WI38 (cell line): ENCODE measurements at regions not wholly inside any gene's neighbourhood (a gene's known extent, or its start where the extent isn't known, plus 50 kb on each side); places are given as distances from the start of the nearest gene placed in this dataset.

Experiments
- H3K4me3 ChIP-seq: 2 replicates; pipeline ENCODE4 v1.5.1; 2011; ENCODE audit warnings: low read depth, mild to moderate bottlenecking, control low read depth, low read length
- TF ChIP-seq, protein P1 (sequence below): IDR thresholded peaks from 2 replicates; pipeline ENCODE4 v1.5.1; 2012; ENCODE audit warnings: low read depth, mild to moderate bottlenecking, control low read depth, low read length

DNA sequence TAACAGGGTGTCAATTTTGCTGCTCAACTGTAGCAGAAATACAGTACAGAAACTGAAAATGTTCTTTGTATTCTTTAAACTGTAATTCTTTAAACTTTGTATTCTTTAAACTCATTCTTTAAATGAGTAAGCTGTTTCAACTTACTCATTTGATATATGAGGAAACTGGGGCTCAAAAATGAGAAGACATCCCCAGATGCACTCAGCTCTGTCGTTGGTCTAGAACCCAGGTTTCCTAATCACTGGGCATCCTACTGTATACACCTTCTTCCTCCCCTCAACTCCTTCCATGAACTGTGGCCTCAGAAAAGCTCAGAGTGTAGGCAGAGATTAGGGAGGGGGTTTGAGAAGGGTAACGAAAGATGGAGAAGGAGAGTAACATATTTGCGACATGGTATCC lies 136.5 kb upstream of the MAST4 start:
- no peak overlapping the region for H3K4me3 ChIP-seq
- TF ChIP-seq, protein P1, sequence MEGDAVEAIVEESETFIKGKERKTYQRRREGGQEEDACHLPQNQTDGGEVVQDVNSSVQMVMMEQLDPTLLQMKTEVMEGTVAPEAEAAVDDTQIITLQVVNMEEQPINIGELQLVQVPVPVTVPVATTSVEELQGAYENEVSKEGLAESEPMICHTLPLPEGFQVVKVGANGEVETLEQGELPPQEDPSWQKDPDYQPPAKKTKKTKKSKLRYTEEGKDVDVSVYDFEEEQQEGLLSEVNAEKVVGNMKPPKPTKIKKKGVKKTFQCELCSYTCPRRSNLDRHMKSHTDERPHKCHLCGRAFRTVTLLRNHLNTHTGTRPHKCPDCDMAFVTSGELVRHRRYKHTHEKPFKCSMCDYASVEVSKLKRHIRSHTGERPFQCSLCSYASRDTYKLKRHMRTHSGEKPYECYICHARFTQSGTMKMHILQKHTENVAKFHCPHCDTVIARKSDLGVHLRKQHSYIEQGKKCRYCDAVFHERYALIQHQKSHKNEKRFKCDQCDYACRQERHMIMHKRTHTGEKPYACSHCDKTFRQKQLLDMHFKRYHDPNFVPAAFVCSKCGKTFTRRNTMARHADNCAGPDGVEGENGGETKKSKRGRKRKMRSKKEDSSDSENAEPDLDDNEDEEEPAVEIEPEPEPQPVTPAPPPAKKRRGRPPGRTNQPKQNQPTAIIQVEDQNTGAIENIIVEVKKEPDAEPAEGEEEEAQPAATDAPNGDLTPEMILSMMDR = no peak

DNA sequence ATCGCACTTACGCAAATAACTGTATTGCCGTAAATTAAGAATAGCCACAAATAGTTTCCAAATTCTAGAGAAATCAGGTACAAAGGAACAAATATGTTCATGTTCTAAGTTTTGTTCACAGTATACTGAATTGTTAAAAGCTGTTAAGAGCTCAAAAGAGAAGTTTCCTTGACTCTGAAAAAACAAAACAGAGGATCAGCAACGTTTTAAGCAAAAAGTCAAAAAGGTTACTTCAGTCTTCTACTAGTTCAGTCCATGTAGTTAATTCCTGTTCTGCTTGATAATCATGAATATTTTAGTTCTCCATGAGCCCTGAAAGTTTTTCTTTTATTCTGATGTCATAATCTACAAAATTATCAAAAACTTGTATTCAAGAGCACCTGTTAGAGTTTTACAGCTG lies 128.6 kb upstream of the MAST4 start:
- H3K4me3 ChIP-seq = no peak overlapping the region
- TF ChIP-seq, protein P1 = no peak

DNA sequence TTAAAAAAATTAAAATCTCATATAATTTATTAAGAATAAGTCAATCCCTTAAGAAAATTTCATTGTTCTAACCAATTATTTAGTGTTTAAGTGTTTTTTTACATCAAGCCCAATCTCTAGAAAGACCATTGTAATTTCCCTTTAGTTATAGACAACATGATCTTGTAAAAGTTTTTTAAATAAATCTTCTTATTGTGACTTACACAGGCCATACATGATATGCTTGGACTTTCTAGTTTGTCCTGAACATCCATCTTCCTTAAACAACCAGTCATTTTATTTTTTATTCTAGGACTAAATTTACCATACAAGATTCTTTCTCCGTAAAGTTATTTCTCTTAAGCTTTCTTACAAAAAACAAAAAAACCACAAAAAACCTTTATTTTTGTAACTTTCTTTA lies 126.5 kb upstream of the MAST4 start:
- H3K4me3 ChIP-seq = no peak overlapping the region
- TF ChIP-seq, protein P1 = no peak

DNA sequence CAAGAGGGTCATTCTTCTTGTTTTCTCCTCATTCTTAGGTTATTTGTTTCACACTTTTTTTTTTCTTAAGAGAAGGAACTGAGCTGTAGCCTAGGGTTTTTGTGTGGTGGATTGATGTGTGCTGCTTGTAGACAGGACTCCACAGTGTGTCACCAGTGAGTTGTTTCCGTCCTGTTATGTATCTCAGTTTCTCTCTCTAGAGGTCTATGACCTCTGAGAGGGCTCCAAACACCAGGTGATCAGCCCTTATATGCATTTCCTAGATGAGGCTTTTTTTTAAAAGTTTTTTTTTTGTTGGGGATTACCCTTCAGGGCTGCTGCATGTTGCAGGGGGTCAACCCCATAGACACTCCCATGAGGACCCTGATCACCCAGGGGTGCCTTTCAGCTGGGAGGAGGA lies 124.2 kb upstream of the MAST4 start:
- no peak overlapping the region for H3K4me3 ChIP-seq
- TF ChIP-seq, protein P1 = no peak

DNA sequence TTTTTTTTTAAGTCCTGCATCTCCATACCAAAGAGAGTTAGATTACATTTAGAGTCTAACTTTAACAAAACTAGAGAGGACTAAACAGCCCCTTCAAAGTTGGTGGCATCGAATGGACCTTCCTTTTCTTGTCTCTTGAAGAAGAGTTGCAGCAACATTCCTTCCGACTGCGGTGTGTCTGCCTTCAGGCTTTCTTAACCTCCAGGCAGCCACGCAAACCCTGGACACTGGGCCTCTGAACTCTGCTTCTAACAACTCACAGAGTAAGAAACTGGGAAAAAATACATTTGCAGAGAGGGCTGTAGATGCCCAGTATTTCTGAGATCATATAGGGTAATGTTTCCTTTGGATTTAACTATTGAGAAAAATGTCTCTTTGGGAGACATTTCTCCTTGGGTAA lies 120.5 kb upstream of the MAST4 start:
- H3K4me3 ChIP-seq = no peak overlapping the region
- TF ChIP-seq, protein P1 = no peak

DNA sequence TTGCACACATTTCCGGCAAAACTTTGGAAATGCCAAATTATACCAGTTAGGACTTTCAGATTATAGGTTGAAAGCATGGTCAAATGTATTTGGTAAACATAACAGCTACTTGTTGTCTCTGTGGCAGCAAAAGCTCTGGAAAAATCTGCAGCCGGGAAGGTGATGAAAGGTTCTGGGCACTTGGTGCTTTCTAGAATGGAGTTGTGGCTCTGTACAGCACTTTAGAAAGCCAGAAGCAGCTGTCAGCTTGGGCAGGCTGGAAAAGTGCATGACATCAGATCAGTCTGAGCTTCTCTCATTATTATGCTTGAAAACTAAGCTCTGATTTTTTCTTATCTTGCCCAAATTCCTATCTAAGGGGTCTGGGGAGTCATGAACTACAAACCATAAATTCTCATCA lies 118.6 kb upstream of the MAST4 start:
- TF ChIP-seq, protein P1 = no peak
- H3K4me3 ChIP-seq = no peak overlapping the region

DNA sequence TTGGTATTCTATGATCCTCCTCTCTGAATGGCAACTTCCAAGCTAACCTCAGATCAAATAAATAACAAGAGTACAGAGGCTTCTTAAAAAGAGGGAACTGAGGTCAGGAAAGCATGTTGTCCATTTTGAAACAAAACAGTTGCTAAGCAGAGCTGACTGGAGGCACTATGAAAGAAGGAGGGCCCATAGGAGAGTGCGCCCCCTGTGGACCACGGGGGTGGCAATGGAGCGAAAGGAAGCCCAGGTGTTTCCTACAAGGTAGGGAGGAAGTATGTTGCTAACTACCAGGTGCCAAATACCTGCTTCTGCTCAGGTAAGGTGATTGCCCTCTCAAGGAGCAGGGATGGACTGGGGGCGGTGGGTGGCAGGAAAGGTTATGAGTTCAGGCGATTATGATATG lies 101.8 kb upstream of the MAST4 start:
- TF ChIP-seq, protein P1 = no peak
- H3K4me3 ChIP-seq = no peak overlapping the region
